Right lobe of liver (tissue), 4 donors: ENCODE measurements at regions not wholly inside any gene's neighbourhood (a gene's known extent, or its start where the extent isn't known, plus 50 kb on each side); places are given as distances from the start of the nearest gene placed in this dataset.

Experiments
- POLR2A ChIP-seq: fragments of 450-650 bp; IDR thresholded peaks from one replicate; pipeline ENCODE4 v1.6.1; 2017; ENCODE audit warnings: antibody characterized with exemption, mild to moderate bottlenecking
- TF ChIP-seq, protein P1 (sequence below), 4 donors: fragments of 200-600 bp in 3 of 4; fragments of 450-650 bp in 1 of 4; IDR thresholded peaks; one replicate each; pipeline versions ENCODE4 v1.5.1 to v1.8.0; 2016 to 2022; ENCODE audit warnings: antibody characterized with exemption in 4 of 4, mild to moderate bottlenecking in 2 of 4
- donor health status: DM: no; HTN: no; CAD: no.
- donor health status: DM: no; HTN: no; CAD: no.
- donor health status: DM: no; HTN: yes; CAD: no.

DNA sequence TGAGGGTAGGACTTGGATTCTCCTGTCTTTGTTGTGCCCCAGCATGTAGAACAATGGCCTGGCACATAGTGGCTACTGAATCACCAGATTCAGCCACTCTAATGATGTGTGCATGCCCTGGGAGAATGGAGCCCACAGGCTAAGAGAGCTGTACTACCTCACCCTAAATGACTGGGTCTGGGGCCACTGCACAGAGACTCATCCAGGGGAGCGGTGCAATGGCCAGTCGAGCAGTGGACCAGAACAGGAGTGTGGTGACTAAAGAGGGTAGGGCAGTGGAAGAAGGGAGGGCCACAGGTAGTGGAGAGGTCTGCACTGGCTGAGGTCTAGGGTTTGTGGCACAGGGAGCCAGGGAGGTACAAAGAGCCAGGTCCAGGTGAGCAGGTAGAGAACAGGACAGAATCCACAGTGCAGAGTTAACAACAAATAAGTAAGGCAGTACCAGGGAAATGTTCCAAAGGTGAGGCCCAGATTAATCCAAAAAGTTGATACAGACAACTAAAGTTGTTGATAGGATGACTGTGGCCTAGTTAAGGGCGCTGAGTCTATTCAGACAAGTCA lies 142.7 kb upstream of the ATP11B start:
- TF ChIP-seq, protein P1, sequence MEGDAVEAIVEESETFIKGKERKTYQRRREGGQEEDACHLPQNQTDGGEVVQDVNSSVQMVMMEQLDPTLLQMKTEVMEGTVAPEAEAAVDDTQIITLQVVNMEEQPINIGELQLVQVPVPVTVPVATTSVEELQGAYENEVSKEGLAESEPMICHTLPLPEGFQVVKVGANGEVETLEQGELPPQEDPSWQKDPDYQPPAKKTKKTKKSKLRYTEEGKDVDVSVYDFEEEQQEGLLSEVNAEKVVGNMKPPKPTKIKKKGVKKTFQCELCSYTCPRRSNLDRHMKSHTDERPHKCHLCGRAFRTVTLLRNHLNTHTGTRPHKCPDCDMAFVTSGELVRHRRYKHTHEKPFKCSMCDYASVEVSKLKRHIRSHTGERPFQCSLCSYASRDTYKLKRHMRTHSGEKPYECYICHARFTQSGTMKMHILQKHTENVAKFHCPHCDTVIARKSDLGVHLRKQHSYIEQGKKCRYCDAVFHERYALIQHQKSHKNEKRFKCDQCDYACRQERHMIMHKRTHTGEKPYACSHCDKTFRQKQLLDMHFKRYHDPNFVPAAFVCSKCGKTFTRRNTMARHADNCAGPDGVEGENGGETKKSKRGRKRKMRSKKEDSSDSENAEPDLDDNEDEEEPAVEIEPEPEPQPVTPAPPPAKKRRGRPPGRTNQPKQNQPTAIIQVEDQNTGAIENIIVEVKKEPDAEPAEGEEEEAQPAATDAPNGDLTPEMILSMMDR (IDR thresholded peaks at IDR 0.05): no peak
- no peak for TF ChIP-seq POLR2A
